A673 (cell line): ENCODE measurements at regions not wholly inside any gene's neighbourhood (a gene's known extent, or its start where the extent isn't known, plus 50 kb on each side); places are given as distances from the start of the nearest gene placed in this dataset.

Source experiments
- CTCF ChIP-seq: fragments of 300-800, 200-600 bp; sonication (generic); conservative IDR thresholded peaks from 2 replicates; pipeline ENCODE4 v1.5.1; 2017; ENCODE audit warnings: low read depth, mild to moderate bottlenecking, antibody characterized with exemption, low read length, moderate library complexity, mixed read lengths
- EZH2 ChIP-seq: fragments of 200-600 bp; sonication (generic); IDR thresholded peaks from 2 replicates; pipeline ENCODE4 v1.6.1; 2017; ENCODE audit warnings: borderline replicate concordance, low read depth, mild to moderate bottlenecking, mixed read lengths, antibody characterized with exemption, low read length; ENCODE audit not compliant: poor library complexity, severe bottlenecking

- TF ChIP-seq CTCF (no peak), EZH2 (no peak)
Measured at GRCh38 chr12:24127919-24128721, 178.7 kb upstream of the SOX5 start.
